ENCODE measurements at regions not wholly inside any gene's neighbourhood (a gene's known extent, or its start where the extent isn't known, plus 50 kb on each side); places are given as distances from the start of the nearest gene placed in this dataset.

DNA sequence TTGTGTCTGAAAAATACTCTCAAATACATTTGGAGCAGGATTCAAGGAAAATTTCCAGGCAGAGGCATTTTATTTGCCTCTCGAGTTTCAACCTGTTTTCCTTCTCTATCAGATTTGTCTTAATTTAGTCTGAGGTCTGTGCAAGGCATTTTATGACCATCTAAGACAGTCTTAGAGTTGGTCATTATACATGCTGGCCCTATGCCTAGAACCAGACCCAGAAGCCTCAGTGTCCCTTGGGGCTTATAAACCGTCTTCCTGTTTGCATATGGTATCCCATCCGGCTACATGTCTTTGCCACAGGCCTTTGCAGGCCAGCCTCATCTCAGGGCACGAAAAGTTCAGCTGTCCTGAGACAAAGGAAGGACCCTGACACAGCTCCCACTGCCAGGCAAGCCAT is 346.1 kb downstream of the SIPA1L2 start:
- Histone ChIP-seq H3K79me2 (ENCODE audit: control insufficient read depth, insufficient read depth, low read length) (no peaks in the 10 kb centered on the region), H3K27ac (ENCODE audit: insufficient read depth, low read depth, low read length) (no peak overlapping the region), H4K20me1 (replicated peaks; ENCODE audit: control insufficient read depth, extremely low read depth, insufficient read depth, low read length) (no peaks in the 10 kb centered on the region), H3K4me1 (ENCODE audit: control insufficient read depth, extremely low read depth, insufficient read depth, low read length) (no peaks in the 10 kb centered on the region), H3K4me2 (ENCODE audit: insufficient read depth, low read length) (no peak overlapping the region), H3K9me1 (replicated peaks; ENCODE audit: control insufficient read depth, extremely low read depth, insufficient read depth, low read length) (no peaks in the 10 kb centered on the region), H3K9me3 (replicated peaks; ENCODE audit: control insufficient read depth, insufficient read depth, low read length) (no peaks in the 10 kb centered on the region), H3K27me3 (ENCODE audit: control insufficient read depth in 2 of 2, insufficient read depth in 2 of 2, low read length in 2 of 2) (no peaks in the 10 kb centered on the region), H2AFZ (ENCODE audit: low read depth, low read length) (no peak overlapping the region), H3K9ac (replicated peaks; ENCODE audit: extremely low read depth, insufficient read depth, low read length) (no peak overlapping the region), H3K36me3 (ENCODE audit: control insufficient read depth in 2 of 2, extremely low read depth in 1 of 2, insufficient read depth in 2 of 2, low read length in 2 of 2) (no peaks in the 10 kb centered on the region), H3K4me3 (replicated peaks in 1 of 3; ENCODE audit: insufficient read depth in 1 of 3, low read depth in 1 of 3, low read length in 3 of 3) (no peak overlapping the region)
- dilution Hi-C loops (cut with MboI; ENCODE audit: extremely low pct_ligation_motif_present, low sequenced_read_pairs) (no loop called here), intact Hi-C loops (cut with micrococcal nuclease) (no loop called here)
- FAIRE-seq (no peak), DNase-seq (ENCODE audit: low read depth, low spot score) (no peak)
- TF ChIP-seq MYC (IDR thresholded peaks at IDR 0.05; ENCODE audit: low read depth, low read length) (no peak), JUN (IDR thresholded peaks at IDR 0.05; ENCODE audit: borderline replicate concordance, insufficient read depth, insufficient read length, low read depth) (no peak), POLR2A (IDR thresholded peaks at IDR 0.05; ENCODE audit: low read depth, low read length) (no peak), FOS (IDR thresholded peaks at IDR 0.05; ENCODE audit: borderline replicate concordance, insufficient read depth, low read length) (no peak), POLR2AphosphoS5 (IDR thresholded peaks at IDR 0.05; ENCODE audit: insufficient read depth, low read depth, low read length) (no peak), EZH2 (IDR thresholded peaks at IDR 0.05; ENCODE audit: borderline replicate concordance, low read depth, low read length, severe bottlenecking) (no peak), GATA2 (IDR thresholded peaks at IDR 0.05; ENCODE audit: insufficient read depth, insufficient read length, low read depth, low read length) (no peak)
- TF ChIP-seq, protein P1, sequence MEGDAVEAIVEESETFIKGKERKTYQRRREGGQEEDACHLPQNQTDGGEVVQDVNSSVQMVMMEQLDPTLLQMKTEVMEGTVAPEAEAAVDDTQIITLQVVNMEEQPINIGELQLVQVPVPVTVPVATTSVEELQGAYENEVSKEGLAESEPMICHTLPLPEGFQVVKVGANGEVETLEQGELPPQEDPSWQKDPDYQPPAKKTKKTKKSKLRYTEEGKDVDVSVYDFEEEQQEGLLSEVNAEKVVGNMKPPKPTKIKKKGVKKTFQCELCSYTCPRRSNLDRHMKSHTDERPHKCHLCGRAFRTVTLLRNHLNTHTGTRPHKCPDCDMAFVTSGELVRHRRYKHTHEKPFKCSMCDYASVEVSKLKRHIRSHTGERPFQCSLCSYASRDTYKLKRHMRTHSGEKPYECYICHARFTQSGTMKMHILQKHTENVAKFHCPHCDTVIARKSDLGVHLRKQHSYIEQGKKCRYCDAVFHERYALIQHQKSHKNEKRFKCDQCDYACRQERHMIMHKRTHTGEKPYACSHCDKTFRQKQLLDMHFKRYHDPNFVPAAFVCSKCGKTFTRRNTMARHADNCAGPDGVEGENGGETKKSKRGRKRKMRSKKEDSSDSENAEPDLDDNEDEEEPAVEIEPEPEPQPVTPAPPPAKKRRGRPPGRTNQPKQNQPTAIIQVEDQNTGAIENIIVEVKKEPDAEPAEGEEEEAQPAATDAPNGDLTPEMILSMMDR (IDR thresholded peaks at IDR 0.05; ENCODE audit: extremely low read depth in 1 of 2, insufficient read depth in 1 of 2, low read depth in 1 of 2, low read length in 2 of 2) = no peak
- TF ChIP-seq, protein P2, sequence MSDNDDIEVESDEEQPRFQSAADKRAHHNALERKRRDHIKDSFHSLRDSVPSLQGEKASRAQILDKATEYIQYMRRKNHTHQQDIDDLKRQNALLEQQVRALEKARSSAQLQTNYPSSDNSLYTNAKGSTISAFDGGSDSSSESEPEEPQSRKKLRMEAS (IDR thresholded peaks at IDR 0.05; ENCODE audit: insufficient read depth, insufficient read length) = no peak
- BruUV-seq (replicated peaks) = no TSS peak
- POLR2A ChIA-PET = no interaction called here
- CTCF ChIA-PET = no interaction called here

Data from endothelial cell of umbilical vein (primary cell).